Neural cell (in vitro differentiated cells): ENCODE measurements at regions not wholly inside any gene's neighbourhood (a gene's known extent, or its start where the extent isn't known, plus 50 kb on each side); places are given as distances from the start of the nearest gene placed in this dataset.

ENCODE experiments used
- H2AFZ ChIP-seq: fragments of 200-600, 300-800 bp; sonication (generic), shearing (Covaris generic); 2 replicates; pipeline ENCODE4 v1.6.0; 2014; ENCODE audit warnings: low read depth, mild to moderate bottlenecking, antibody characterized with exemption, low read length, moderate library complexity
- H3F3A ChIP-seq: fragments of 200-600 bp; shearing (Covaris generic); 2 replicates; pipeline ENCODE4 v1.6.1; 2016; ENCODE audit warnings: mild to moderate bottlenecking, moderate library complexity, mixed read lengths, antibody characterized with exemption, low read length; ENCODE audit not compliant: insufficient read depth, poor library complexity, severe bottlenecking
- H3K27ac ChIP-seq: fragments of 200-600, 300-800 bp; sonication (generic), shearing (Covaris generic); 2 replicates; pipeline ENCODE4 v1.5.1; 2014; ENCODE audit warnings: mild to moderate bottlenecking, low read length, moderate library complexity
- H3K27me3 ChIP-seq: fragments of 300-800, 200-600 bp; sonication (generic), shearing (Covaris generic); 2 replicates; pipeline ENCODE4 v1.6.0; 2014; ENCODE audit warnings: mild to moderate bottlenecking, low read depth, low read length, moderate library complexity; ENCODE audit not compliant: insufficient read depth
- H3K36me3 ChIP-seq: fragments of 300-800, 200-600 bp; sonication (generic), shearing (Covaris generic); 2 replicates; pipeline ENCODE4 v1.5.1; 2014; ENCODE audit warnings: mild to moderate bottlenecking, antibody characterized with exemption, low read length, moderate library complexity; ENCODE audit not compliant: insufficient read depth
- H3K4me2 ChIP-seq: fragments of 300-800, 200-600 bp; sonication (generic), shearing (Covaris generic); 2 replicates; pipeline ENCODE4 v1.6.0; 2014; ENCODE audit warnings: mild to moderate bottlenecking, low read length
- H3K4me3 ChIP-seq: fragments of 300-800, 200-600 bp; sonication (generic), shearing (Covaris generic); 2 replicates; pipeline ENCODE4 v1.5.1; 2014; ENCODE audit warnings: mild to moderate bottlenecking, low read length, moderate library complexity
- H3K79me2 ChIP-seq: fragments of 200-600 bp; shearing (Covaris generic); replicated peaks from 2 replicates; pipeline ENCODE4 v1.6.0; 2014; ENCODE audit warnings: mild to moderate bottlenecking, low read length, moderate library complexity; ENCODE audit not compliant: insufficient read depth
- H3K9ac ChIP-seq: fragments of 300-800, 200-600 bp; sonication (generic), shearing (Covaris generic); 2 replicates; pipeline ENCODE4 v1.6.1; 2016; ENCODE audit warnings: mild to moderate bottlenecking, low read length, mixed read lengths
- H3K9me2 ChIP-seq: fragments of 200-600 bp; shearing (Covaris generic); 2 replicates; pipeline ENCODE4 v1.6.1; 2016; ENCODE audit warnings: mild to moderate bottlenecking, low read length, mixed read lengths; ENCODE audit not compliant: insufficient read depth
- H3K9me3 ChIP-seq: fragments of 200-600, 300-800 bp; sonication (generic), shearing (Covaris generic); 2 replicates; pipeline ENCODE4 v1.6.1; 2016; ENCODE audit warnings: mild to moderate bottlenecking, mixed run types, low read length, moderate library complexity, mixed read lengths
- H4K20me1 ChIP-seq: fragments of 200-600 bp; shearing (Covaris generic); 2 replicates; pipeline ENCODE4 v1.6.1; 2016; ENCODE audit warnings: mild to moderate bottlenecking, mixed run types; ENCODE audit not compliant: insufficient read depth
- CTCF ChIP-seq: fragments of 450-650 bp; IDR thresholded peaks from 2 replicates; pipeline ENCODE4 v1.5.1; 2014; ENCODE audit warnings: antibody characterized with exemption, mild to moderate bottlenecking, moderate library complexity; ENCODE audit not compliant: poor library complexity, severe bottlenecking
- EP300 ChIP-seq: fragments of 450-650 bp; conservative IDR thresholded peaks from 2 replicates; pipeline ENCODE4 v1.6.1; 2014; ENCODE audit warnings: antibody characterized with exemption, mild to moderate bottlenecking, moderate library complexity; ENCODE audit not compliant: poor library complexity, severe bottlenecking
- EZH2 ChIP-seq: fragments of 200-600, 300-800 bp; shearing (Covaris generic), sonication (generic); IDR thresholded peaks from 2 replicates; pipeline ENCODE4 v1.6.1; 2014; ENCODE audit warnings: antibody characterized with exemption, low read length, borderline replicate concordance, mild to moderate bottlenecking; ENCODE audit not compliant: insufficient read depth, poor library complexity, severe bottlenecking
- MXI1 ChIP-seq: fragments of 450-650 bp; conservative IDR thresholded peaks from 2 replicates; pipeline ENCODE4 v1.6.1; 2014; ENCODE audit warnings: antibody characterized with exemption, mild to moderate bottlenecking; ENCODE audit not compliant: poor library complexity, severe bottlenecking
- POLR2AphosphoS5 ChIP-seq: IDR thresholded peaks from 2 replicates; pipeline ENCODE4 v1.6.1; 2012
- RAD21 ChIP-seq: fragments of 450-650 bp; conservative IDR thresholded peaks from 2 replicates; pipeline ENCODE4 v1.6.1; 2014; ENCODE audit warnings: antibody characterized with exemption, mild to moderate bottlenecking, moderate library complexity
- REST ChIP-seq: IDR thresholded peaks from 2 replicates; pipeline ENCODE4 v1.6.1; 2012; ENCODE audit warnings: borderline replicate concordance
- SMC3 ChIP-seq: fragments of 450-650 bp; conservative IDR thresholded peaks from 2 replicates; pipeline ENCODE4 v1.6.1; 2014; ENCODE audit warnings: antibody characterized with exemption, mild to moderate bottlenecking, moderate library complexity; ENCODE audit not compliant: poor library complexity
- TAF1 ChIP-seq: IDR thresholded peaks from 2 replicates; pipeline ENCODE4 v1.6.1; 2012; ENCODE audit warnings: low read depth

GRCh38 chrX:15985937-15986336 lies 131.3 kb upstream of the AP1S2 start:
- Histone ChIP-seq H4K20me1 (no peaks in the 10 kb centered on the region), H3K27ac (no peak overlapping the region), H3K9me2 (no peaks in the 10 kb centered on the region), H2AFZ (no peak overlapping the region), H3K4me3 (no peak overlapping the region), H3K9ac (no peak overlapping the region), H3K36me3 (no peaks in the 10 kb centered on the region), H3K4me2 (no peak overlapping the region), H3K9me3 (no peaks in the 10 kb centered on the region), H3F3A (no peaks in the 10 kb centered on the region), H3K27me3 (no peaks in the 10 kb centered on the region), H3K79me2 (no peaks in the 10 kb centered on the region)
- TF ChIP-seq POLR2AphosphoS5 (no peak), EP300 (no peak), EZH2 (no peak), CTCF (no peak), RAD21 (no peak), SMC3 (no peak), TAF1 (no peak), REST (no peak), MXI1 (no peak)

- Histone ChIP-seq H3K79me2 (no peaks in the 10 kb centered on the region), H4K20me1 (no peaks in the 10 kb centered on the region), H3K27me3 (no peaks in the 10 kb centered on the region), H3K4me2 (no peak overlapping the region), H2AFZ (no peak overlapping the region), H3K27ac (no peak overlapping the region), H3K4me3 (no peak overlapping the region), H3K36me3 (no peaks in the 10 kb centered on the region), H3K9me3 (no peaks in the 10 kb centered on the region), H3K9ac (no peak overlapping the region), H3K9me2 (no peaks in the 10 kb centered on the region), H3F3A (no peaks in the 10 kb centered on the region)
- TF ChIP-seq REST (no peak), RAD21 (no peak), EP300 (no peak), MXI1 (no peak), TAF1 (no peak), CTCF (no peak), EZH2 (no peak), SMC3 (no peak), POLR2AphosphoS5 (no peak)
Measured at GRCh38 chrX:15983034-15983433, 128.4 kb upstream of the AP1S2 start.
